GM12873 (cell line): ENCODE measurements at regions not wholly inside any gene's neighbourhood (a gene's known extent, or its start where the extent isn't known, plus 50 kb on each side); places are given as distances from the start of the nearest gene placed in this dataset.

Source experiments
- TF ChIP-seq, protein P1 (sequence below): IDR thresholded peaks from 2 replicates; pipeline ENCODE4 v1.5.1; 2012; ENCODE audit warnings: low read depth, mild to moderate bottlenecking, moderate library complexity, low read length, control low read depth; ENCODE audit not compliant: insufficient read depth; ENCODE audit errors: missing control alignments

DNA sequence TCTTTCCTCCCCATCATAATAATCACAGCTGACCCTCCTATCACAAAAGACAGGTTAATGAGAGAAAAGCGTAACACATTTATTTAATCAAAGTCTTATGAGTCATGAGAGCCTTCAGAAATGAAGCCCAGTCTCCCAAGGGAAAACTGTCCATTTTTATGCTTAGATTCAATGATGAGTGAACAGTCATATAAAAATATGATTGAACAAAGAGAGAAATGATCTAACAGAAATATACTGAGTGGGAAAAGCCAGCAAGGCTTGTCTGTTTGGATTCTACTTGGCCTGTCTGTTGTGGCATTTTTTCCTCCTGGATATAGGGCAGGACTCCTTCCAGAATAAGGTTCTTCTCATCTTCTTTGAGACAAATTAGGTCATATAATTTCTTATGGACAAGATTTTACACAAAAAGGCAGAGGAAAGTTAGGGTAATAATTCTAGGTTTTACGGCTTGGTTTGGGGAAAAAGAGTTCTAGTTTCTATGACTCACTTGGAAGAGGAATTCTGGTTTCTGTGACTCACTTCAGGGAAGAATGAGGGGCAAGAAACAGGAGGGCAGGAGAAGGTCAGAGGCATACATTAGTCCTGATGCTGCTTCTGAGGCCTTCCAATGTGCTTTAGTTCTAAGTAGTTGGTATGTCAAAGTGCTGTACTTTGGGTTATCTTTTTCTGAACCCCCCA, 534.2 kb downstream of the ZIC1 start:
- TF ChIP-seq, protein P1, sequence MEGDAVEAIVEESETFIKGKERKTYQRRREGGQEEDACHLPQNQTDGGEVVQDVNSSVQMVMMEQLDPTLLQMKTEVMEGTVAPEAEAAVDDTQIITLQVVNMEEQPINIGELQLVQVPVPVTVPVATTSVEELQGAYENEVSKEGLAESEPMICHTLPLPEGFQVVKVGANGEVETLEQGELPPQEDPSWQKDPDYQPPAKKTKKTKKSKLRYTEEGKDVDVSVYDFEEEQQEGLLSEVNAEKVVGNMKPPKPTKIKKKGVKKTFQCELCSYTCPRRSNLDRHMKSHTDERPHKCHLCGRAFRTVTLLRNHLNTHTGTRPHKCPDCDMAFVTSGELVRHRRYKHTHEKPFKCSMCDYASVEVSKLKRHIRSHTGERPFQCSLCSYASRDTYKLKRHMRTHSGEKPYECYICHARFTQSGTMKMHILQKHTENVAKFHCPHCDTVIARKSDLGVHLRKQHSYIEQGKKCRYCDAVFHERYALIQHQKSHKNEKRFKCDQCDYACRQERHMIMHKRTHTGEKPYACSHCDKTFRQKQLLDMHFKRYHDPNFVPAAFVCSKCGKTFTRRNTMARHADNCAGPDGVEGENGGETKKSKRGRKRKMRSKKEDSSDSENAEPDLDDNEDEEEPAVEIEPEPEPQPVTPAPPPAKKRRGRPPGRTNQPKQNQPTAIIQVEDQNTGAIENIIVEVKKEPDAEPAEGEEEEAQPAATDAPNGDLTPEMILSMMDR = no peak

DNA sequence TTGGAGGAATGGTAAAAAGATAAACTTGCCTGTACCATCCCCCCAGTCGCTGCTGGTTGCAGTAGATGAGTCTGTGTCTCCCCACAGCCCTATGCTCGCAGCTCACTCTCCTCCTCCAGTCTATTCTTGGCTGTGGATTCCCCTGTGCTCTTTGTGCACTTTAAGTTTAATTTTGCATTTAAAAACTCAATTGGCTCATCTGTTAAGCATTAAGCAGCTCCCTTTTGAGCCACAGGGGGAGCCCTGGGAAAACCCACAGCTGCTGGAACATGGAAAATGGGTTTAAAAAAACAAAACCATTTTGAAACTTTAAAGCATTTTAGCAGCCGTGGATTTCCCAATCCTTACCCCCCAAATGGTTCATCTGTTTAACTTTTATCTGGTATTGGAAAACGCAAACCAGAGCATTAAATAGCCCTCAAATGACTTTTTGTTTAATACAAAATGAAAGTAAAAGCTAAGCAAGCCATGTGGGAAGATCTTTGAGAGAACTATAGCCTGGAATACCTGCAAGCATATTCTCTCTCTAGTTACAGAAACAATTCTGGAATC, 536.9 kb downstream of the ZIC1 start:
- TF ChIP-seq, protein P1 = peak; percentile 39

DNA sequence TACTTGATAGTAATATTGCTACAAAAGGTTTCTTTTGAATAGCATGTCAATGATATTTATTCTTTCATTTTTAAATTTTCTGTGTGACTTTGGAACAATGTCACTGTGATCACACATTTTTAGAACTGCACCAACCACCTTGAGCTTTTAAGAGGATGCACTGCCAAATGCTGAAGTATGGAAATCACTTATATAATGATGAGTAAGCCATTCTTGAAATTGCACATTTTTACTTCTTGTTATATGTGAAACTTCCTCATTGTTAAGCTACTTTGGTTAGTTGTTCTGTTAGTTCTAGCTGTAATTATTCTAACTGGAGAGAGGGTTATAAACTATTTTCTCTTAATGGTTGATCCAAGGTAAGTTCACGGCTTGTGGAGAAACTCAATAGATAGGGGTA, 547.5 kb downstream of the ZIC1 start:
- TF ChIP-seq, protein P1 = no peak

GRCh38 chr3:147958754-147959153, 549.6 kb downstream of the ZIC1 start:
- TF ChIP-seq, protein P1 = no peak

- TF ChIP-seq, protein P1 = no peak
Measured at GRCh38 chr3:147960786-147961185, 551.6 kb downstream of the ZIC1 start.

GRCh38 chr3:147962408-147963164, 553.4 kb downstream of the ZIC1 start:
- TF ChIP-seq, protein P1 = no peak

DNA sequence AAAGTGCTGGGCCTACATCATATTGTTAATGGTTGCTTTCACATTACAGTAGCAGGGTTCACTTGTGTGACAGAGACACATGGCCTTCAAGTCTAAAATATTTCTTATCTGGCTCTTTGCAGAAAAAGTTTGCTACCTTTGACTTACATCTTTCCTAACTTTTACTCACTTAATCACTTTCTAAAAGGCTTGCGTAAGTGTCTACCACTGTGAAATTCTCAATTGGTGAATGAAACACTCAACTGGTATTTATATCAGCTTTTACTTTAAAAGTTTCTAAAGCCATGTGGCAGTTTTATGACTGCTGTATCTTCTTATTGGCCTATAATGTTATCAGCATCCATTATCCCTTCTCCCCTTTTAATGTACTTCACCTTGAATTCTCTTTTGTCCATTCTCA, 554.5 kb downstream of the ZIC1 start:
- TF ChIP-seq, protein P1 = no peak
